HAP-1 (cell line): ENCODE measurements at regions not wholly inside any gene's neighbourhood (a gene's known extent, or its start where the extent isn't known, plus 50 kb on each side); places are given as distances from the start of the nearest gene placed in this dataset.

ENCODE experiments used
- DNase-seq, 2 experiments: peaks; one replicate each; pipeline ENCODE4 v3.0.0-alpha.2; 2016 to 2020; ENCODE audit warnings: low spot score in 2 of 2
- H3K27me3 ChIP-seq: fragments of 250-450 bp; sonication (Bioruptor Pico); 2 replicates; pipeline ENCODE4 v1.5.1; 2020; ENCODE audit warnings: low read depth, mild to moderate bottlenecking, moderate library complexity
- H3K36me3 ChIP-seq: fragments of 250-450 bp; sonication (Bioruptor Pico); replicated peaks from 2 replicates; pipeline ENCODE4 v1.5.1; 2020; ENCODE audit warnings: mild to moderate bottlenecking
- H3K4me1 ChIP-seq: fragments of 250-450 bp; sonication (Bioruptor Pico); 2 replicates; pipeline ENCODE4 v1.5.1; 2020; ENCODE audit warnings: mild to moderate bottlenecking
- H3K4me3 ChIP-seq: fragments of 250-450 bp; sonication (Bioruptor Pico); 2 replicates; pipeline ENCODE4 v1.5.1; 2020; ENCODE audit warnings: mild to moderate bottlenecking, moderate library complexity
- H3K9me3 ChIP-seq: fragments of 250-450 bp; sonication (Bioruptor Pico); 2 replicates; pipeline ENCODE4 v1.5.1; 2020; ENCODE audit warnings: mild to moderate bottlenecking, moderate library complexity
- in situ Hi-C: fragments of 300-500 bp; cut with MboI; formaldehyde crosslinking; loops from 3 replicates; pipeline ENCODE4 v1.14.3; 2020; ENCODE audit warnings: low sequenced_read_pairs, inconsistent platforms, mixed read lengths

DNA sequence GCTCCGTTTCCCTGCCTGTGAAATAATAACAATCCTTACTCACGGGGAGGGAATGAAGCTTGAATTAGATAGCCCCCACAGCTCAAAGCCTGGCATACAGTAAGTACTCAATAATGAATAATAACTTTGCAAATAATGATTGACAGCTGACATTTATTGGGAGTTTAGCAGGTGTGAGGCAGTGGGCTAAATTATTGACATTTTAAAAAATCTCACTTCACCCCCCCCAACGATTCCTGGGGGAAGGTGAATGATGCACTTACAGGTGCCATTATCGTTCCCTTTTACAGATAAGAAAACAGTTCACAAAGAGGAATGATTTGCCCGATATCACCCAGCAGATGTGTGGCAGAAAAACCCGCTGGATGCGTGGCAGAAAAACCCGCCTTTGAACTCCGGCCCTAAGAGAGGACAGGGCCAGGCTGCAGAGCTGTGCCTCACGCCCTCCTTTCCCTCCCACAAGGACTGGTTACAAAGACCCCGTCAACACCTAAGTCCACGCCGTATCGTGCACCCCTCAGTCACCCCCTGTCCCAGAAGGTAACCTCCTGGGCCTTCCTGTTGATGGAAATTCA is 114.2 kb upstream of the PTPN1 start:
- no peak for DNase-seq
- no peaks in the 10 kb centered on the region for H3K9me3 ChIP-seq
- no peaks in the 10 kb centered on the region for H3K36me3 ChIP-seq
- in situ Hi-C loops: no loop called here
- no peak overlapping the region for H3K4me3 ChIP-seq
- no peaks in the 10 kb centered on the region for H3K27me3 ChIP-seq
- H3K4me1 ChIP-seq: no peaks in the 10 kb centered on the region

DNA sequence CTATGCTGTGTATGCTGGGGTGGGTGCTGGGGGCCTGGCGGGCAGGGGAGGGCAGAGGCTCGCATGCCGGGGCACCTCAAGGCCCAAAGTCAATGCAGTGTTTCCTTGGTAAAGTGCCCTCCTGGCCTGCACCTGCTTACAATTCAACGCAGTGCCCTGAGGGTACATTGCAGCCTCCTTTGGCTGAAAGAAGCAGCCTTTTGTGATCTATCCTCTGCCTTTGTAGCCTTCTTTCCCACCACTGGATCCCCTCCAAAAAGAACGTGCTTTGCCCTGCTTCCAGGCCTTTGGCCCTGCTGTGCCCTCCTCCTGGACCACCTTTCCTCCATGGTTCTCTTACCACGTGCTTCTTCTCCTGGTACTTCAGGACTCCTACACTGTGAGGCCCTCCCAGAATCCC is 113.6 kb upstream of the PTPN1 start:
- H3K9me3 ChIP-seq: no peaks in the 10 kb centered on the region
- no peaks in the 10 kb centered on the region for H3K27me3 ChIP-seq
- in situ Hi-C loops: no loop called here
- no peaks in the 10 kb centered on the region for H3K4me1 ChIP-seq
- no peak overlapping the region for H3K4me3 ChIP-seq
- H3K36me3 ChIP-seq: no peaks in the 10 kb centered on the region
- DNase-seq: no peak

DNA sequence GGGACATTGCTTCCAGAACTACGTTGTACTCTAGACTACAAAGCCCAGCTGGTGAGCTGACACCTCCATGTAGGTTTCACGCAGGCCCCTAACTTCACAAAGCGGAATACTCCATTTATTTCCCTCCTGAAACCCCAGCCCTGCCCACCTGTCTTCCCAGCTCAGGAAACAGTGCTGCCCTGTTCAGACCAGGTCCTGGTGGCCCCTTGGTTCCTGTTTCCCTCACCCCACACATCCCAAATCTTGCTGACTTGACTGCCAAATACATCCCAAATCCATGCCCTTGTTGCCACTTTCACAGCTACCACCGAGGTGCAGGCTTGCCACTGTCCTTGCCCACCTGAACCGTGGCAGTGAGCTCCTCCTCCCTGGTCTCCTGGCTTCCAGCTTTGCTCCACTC is 113.1 kb upstream of the PTPN1 start:
- H3K9me3 ChIP-seq: no peaks in the 10 kb centered on the region
- in situ Hi-C loops: no loop called here
- no peak for DNase-seq

DNA sequence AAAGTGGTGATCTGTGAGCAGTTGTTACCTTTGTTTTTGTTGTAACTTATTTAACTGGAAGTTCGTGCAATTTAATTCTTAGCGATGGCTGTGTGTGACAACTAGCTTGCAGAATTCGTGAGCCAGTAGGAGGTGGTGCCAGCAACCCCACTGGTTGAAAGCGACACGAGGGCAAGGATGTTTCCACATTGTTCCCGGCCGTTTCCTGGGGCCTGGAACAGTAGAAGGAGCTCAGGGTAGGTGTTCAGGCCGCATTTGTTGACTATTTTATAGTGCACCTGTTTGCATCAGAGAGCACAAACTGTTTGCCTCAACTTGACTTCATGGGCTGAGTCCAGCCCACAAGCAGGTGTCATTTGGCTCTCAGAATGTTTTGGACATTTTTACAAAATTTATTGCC is 112.1 kb upstream of the PTPN1 start:
- no peak overlapping the region for H3K4me3 ChIP-seq
- H3K4me1 ChIP-seq: no peaks in the 10 kb centered on the region
- DNase-seq: no peak
- in situ Hi-C loops: no loop called here
- H3K36me3 ChIP-seq: no peaks in the 10 kb centered on the region
- no peaks in the 10 kb centered on the region for H3K9me3 ChIP-seq
- H3K27me3 ChIP-seq: no peaks in the 10 kb centered on the region

More for the DNA sequence above, 113.1 kb upstream of the PTPN1 start:
- H3K36me3 ChIP-seq: no peaks in the 10 kb centered on the region
- H3K27me3 ChIP-seq: no peaks in the 10 kb centered on the region
- no peaks in the 10 kb centered on the region for H3K4me1 ChIP-seq
- no peak overlapping the region for H3K4me3 ChIP-seq

DNA sequence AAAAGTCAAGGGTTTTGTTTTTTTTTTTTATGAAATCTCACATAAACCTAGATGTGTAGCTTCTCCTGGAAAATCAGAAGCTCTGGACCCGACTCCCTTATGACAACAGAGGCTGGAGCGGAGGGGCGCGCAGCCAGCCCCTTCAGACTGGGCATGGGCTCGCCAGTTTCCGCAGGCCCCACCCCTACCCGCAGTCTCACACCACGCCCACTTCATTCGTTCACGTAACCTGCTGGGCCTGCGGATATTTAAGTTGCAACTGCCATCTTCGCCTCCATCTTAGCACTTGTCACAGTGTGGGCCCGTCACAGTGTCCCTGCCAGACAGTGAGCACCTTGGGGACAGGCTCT is 111.7 kb upstream of the PTPN1 start:
- Histone ChIP-seq H3K36me3 (no peaks in the 10 kb centered on the region), H3K9me3 (no peaks in the 10 kb centered on the region), H3K4me1 (no peaks in the 10 kb centered on the region), H3K4me3 (no peak overlapping the region), H3K27me3 (no peaks in the 10 kb centered on the region)
- no peak for DNase-seq
- in situ Hi-C loops: no loop called here

DNA sequence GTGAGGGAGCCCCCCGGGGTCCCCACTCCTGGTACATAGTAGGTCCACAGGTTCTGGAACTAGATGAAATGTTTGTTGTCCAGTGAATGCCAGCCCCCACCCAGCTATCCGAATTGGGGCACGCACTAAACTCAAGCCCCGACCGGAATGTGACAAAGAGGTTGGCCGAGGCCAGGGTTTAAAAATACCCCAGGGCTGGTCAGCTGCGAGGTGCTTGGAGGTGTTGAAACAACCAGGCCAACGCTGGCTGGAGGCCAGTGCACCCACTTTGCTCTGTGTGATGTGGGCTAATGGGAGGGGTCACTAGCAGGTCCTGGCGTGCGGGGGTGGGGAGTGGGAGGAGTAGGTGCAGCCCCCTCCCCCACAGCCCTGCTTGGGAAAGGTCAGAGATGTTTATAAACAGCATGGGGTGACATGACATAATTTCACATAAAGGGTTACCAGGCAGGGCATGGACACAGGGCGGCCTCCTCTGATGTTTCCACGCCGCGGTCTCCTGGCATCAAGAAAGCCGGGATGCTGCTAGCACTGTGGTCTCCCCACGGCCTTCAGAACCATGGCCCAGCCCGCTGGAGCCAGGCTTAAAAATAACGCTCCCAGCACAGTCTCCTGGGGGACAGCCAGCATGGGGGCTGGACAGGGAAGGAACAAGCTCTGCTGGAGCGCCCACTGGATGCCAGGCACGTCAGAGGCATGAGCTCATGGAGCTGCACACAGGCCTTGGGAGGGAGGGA is 111.2 kb upstream of the PTPN1 start:
- Histone ChIP-seq H3K27me3 (0 out of 2 replicates have a peak, but pooled peaks cover 3% of the 10 kb centered on the region), H3K4me3 (no peak overlapping the region), H3K4me1 (no peaks in the 10 kb centered on the region), H3K36me3 (no peaks in the 10 kb centered on the region), H3K9me3 (no peaks in the 10 kb centered on the region)
- in situ Hi-C loops: no loop called here
- DNase-seq: no peak

DNA sequence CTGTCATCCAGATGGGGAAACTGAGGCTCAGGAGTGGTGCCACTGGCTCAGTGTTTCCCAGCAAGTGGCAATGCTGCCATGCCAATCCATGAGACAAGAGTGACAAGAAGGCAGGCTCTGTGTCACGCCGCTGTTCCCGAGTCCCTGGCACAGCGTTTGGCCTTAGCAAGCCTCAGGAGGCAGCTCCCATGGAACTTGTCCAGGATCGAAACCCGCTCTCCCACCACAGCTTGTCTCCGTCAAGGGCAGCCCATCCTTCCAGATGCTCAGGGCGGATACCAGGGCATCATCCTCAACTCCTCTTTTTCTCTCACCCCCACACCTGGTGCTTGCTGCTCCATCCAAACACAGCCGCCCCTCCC is 110.6 kb upstream of the PTPN1 start:
- no peak for DNase-seq
- 0 out of 2 replicates have a peak, but pooled peaks cover 7% of the 10 kb centered on the region for H3K27me3 ChIP-seq
- H3K36me3 ChIP-seq: no peaks in the 10 kb centered on the region
- in situ Hi-C loops: no loop called here
- no peaks in the 10 kb centered on the region for H3K9me3 ChIP-seq
- no peaks in the 10 kb centered on the region for H3K4me1 ChIP-seq
- no peak overlapping the region for H3K4me3 ChIP-seq

DNA sequence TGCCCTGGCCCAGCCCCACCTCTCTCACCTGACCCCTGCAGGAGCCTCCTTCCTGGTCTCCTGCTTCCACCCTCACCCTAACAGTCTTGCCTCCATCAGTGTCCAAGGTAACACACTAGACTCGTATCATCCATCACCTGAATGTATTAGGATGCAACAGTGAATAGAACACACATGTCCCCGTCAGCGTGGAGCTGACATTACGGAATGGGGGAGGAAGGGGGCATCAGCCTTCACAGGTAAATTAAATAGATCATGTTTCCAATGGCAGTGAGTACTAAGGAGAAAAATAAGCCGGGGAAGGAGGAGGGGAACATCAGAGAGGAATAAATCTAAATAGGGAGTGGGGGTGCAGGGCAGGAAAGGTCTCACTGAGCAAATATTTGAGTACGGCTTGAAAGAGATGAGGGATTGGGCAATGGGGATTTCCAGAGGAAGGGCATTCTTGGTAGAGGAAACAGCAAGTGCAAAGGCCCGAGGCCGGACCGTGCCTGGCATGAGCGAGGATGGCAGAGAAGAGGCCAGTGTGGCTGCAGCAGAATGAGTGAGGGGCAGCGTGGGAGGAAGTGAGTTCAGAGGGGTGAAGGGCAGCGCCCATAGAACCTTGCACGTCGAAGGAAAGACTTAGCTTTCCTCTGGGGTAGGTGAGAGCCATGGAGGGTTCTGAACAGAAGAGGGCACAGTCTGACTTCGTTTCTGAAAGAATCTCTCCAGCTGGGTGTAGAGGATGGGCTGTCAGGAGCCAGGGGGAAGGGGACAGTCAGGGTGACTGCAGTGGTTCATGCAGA is 110.1 kb upstream of the PTPN1 start:
- Histone ChIP-seq H3K9me3 (no peaks in the 10 kb centered on the region), H3K4me3 (no peak overlapping the region), H3K36me3 (no peaks in the 10 kb centered on the region), H3K27me3 (0 out of 2 replicates have a peak, but pooled peaks cover 7% of the 10 kb centered on the region), H3K4me1 (no peaks in the 10 kb centered on the region)
- no peak for DNase-seq
- in situ Hi-C loops: no loop called here

DNA sequence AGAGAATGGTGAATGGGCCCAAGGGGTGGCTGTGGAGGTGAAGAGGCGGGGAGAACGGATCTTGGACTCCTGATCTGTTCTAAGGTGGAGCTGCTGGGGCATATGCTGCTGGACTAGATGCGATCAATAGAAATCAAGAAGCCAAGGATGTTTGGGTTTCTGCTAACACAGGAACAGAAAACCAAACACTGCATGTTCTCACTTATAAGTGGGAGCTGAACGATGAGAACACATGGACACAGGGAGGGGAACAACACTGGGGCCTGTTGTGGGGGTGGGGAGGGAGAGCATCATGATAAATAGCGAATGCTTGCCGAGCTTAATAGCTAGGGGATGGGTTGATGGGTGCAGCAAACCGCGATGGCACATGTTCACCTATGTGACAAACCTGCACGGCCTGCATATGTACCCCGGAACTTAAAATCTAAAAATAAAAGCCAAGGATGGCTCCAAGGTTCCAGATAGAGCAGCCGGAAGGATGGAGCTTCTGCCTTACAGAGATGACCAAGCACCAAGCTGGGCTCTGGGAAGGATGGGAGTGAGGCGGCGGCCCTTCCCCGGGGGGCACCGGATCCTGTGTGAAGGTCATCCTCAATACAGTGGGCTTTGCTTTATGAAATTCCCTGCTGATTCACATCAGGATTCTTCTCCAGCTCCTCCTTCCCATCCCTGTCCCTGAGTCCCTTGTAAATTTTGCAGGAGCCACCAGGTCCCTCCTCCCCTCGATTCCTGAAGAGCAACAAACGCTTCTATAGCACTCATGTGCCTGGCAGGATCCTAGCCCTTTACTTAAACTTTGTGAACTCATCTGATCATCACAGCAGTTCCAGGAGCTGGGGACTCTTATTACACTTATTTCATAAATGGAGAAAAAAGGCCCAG is 109.2 kb upstream of the PTPN1 start:
- H3K36me3 ChIP-seq: no peaks in the 10 kb centered on the region
- in situ Hi-C loops: no loop called here

DNA sequence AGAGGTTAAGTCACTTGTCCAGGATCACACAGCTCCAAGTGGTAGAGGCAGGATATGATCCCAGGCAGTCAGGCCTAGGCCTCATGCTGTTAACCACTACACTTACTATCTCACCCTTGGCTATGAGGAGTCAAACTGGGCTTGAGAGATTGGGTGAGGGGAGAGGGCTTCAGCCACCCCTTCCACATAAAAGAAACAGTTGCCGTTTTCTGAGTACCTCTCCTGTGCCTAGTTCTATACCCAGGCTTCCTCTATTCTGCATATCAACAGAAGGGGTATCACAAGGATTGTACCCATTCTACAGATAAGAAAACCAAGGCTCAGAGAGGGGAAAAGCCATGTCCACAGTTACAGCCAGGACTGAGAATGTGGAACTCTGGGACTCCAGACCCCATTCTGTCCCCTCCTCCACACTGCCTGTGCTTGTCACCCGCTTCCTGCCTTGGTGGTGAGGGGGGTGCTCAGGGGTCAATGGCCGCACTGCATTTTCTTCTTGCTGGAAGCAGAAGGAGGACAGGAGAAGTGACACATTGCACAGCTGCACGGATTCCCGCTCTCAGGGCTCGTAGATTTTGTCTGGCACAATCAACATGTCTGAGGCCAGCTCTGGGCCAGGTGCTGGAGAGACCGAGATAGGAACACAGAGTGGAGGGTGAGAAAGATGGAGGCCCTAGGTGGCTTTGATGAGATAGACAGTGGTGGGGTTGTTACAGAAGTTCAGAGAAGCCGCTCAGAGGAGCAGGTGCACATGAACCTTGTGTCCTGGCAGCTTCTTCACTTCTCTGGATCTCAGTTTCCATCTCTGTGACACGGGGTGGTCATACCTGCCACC is 108.4 kb upstream of the PTPN1 start:
- H3K4me1 ChIP-seq: no peaks in the 10 kb centered on the region
- H3K27me3 ChIP-seq: 0 out of 2 replicates have a peak, but pooled peaks cover 7% of the 10 kb centered on the region
- H3K36me3 ChIP-seq: no peaks in the 10 kb centered on the region
- DNase-seq: no peak
- H3K9me3 ChIP-seq: no peaks in the 10 kb centered on the region
- in situ Hi-C loops: no loop called here
- H3K4me3 ChIP-seq: no peak overlapping the region

More for the DNA sequence above, 109.2 kb upstream of the PTPN1 start:
- Histone ChIP-seq H3K9me3 (no peaks in the 10 kb centered on the region), H3K4me1 (no peaks in the 10 kb centered on the region), H3K4me3 (no peak overlapping the region), H3K27me3 (0 out of 2 replicates have a peak, but pooled peaks cover 7% of the 10 kb centered on the region)
- no peak for DNase-seq

DNA sequence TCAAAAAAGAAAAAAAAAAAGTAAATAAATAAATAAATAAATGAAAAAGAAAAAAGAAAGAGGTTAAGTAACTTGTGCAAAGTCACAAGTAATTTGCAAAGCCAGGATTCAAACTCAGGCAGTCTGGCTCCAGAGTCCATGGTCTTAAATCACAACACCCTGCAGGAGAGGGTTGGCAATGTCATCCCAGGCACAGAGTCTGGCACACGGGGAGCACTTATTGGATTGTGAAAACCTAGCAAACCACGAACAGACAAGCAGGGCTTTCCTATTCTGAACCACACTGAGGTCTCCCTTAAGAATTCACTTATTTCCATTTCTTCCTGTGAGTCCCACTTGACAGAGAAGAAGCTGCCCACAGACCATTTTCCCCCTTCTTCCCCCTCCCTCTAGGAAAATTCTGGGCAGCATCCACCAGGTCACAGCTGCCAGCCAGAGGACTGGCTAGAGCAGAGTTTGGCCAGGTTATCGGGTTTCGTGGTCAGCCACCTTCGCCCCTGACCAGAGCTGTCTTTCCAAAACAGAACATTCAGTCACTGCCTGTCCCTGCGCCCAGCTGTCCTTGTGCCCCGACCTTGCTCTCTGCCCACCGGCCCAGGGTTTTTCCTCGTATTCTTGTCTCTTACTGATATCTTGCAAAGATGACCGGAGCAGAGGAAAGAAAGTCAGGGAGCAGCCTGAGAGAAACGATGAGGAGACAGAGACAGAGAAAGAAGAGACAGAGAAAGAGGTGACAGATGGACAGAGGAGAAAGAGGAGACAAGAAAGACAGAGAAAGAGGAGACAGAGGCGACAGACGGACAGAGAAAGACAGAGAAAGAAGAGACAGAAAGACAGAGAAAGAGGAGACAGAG is 106.4 kb upstream of the PTPN1 start:
- Histone ChIP-seq H3K4me3 (no peak overlapping the region), H3K9me3 (no peaks in the 10 kb centered on the region), H3K4me1 (peaks cover 3% of the 10 kb centered on the region; the same call in 1 of the 2 replicates), H3K27me3 (0 out of 2 replicates have a peak, but pooled peaks cover 7% of the 10 kb centered on the region), H3K36me3 (no peaks in the 10 kb centered on the region)
- DNase-seq: no peak
- in situ Hi-C loops: no loop called here
